H1 (cell line): ENCODE measurements at regions not wholly inside any gene's neighbourhood (a gene's known extent, or its start where the extent isn't known, plus 50 kb on each side); places are given as distances from the start of the nearest gene placed in this dataset.

Experiments
- BRCA1 ChIP-seq: IDR thresholded peaks from 2 replicates; pipeline ENCODE4 v1.6.1; 2012; ENCODE audit warnings: low read depth, low read length, improper control_type of control experiment
- CREB1 ChIP-seq: IDR thresholded peaks from 2 replicates; pipeline ENCODE4 v1.6.1; 2012; ENCODE audit warnings: inconsistent platforms
- EP300 ChIP-seq, 2 experiments: IDR thresholded peaks; 1 replicate in 1 of 2; 2 replicates in 1 of 2; pipeline ENCODE4 v1.6.1; 2011 to 2012; ENCODE audit warnings: low read depth in 2 of 2, low read length in 2 of 2, mild to moderate bottlenecking in 2 of 2, borderline replicate concordance in 1 of 2, inconsistent platforms in 1 of 2, moderate library complexity in 1 of 2
- HDAC2 ChIP-seq, 2 experiments: fragments of 300-600 bp in 1 of 2; sonication (generic) in 1 of 2; IDR thresholded peaks; 2 replicates each; pipeline ENCODE4 v1.6.1; 2011 to 2012; ENCODE audit warnings: low read depth in 2 of 2, low read length in 2 of 2, mild to moderate bottlenecking in 2 of 2, moderate library complexity in 2 of 2, borderline replicate concordance in 1 of 2, inconsistent platforms in 1 of 2
- TBP ChIP-seq: IDR thresholded peaks from 2 replicates; pipeline ENCODE4 v1.6.1; 2011; ENCODE audit warnings: low read depth, low read length, improper control_type of control experiment
- TEAD4 ChIP-seq: IDR thresholded peaks from 2 replicates; pipeline ENCODE4 v1.6.1; 2012; ENCODE audit warnings: low read depth, low read length, inconsistent platforms, mixed read lengths
- TF ChIP-seq, protein P1 (sequence below): fragments of 300-600 bp; sonication (generic); IDR thresholded peaks from 2 replicates; pipeline ENCODE4 v1.7.1; 2012; ENCODE audit warnings: low read length, moderate library complexity, mild to moderate bottlenecking, inconsistent platforms; ENCODE audit not compliant: insufficient replicate concordance

DNA sequence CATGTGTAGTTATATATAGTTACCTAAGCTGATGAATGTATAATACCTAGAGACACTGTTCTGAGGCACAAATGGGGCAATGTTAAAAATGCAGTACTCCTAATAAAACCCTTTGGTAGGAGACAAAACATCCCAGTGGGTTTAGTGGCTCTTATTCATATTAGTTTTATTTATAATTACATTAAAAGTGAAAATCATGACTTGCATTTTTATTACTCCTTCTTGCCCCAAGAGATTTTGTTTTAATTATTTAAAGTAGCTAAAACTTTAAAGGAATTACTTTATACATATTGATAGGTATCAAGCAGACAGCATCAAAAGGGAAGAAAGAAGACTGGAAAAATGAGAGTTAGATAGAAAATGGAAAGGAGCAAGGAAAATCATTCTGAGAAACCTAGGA, 688.6 kb downstream of the GALC start (continued):
- TF ChIP-seq, protein P1, sequence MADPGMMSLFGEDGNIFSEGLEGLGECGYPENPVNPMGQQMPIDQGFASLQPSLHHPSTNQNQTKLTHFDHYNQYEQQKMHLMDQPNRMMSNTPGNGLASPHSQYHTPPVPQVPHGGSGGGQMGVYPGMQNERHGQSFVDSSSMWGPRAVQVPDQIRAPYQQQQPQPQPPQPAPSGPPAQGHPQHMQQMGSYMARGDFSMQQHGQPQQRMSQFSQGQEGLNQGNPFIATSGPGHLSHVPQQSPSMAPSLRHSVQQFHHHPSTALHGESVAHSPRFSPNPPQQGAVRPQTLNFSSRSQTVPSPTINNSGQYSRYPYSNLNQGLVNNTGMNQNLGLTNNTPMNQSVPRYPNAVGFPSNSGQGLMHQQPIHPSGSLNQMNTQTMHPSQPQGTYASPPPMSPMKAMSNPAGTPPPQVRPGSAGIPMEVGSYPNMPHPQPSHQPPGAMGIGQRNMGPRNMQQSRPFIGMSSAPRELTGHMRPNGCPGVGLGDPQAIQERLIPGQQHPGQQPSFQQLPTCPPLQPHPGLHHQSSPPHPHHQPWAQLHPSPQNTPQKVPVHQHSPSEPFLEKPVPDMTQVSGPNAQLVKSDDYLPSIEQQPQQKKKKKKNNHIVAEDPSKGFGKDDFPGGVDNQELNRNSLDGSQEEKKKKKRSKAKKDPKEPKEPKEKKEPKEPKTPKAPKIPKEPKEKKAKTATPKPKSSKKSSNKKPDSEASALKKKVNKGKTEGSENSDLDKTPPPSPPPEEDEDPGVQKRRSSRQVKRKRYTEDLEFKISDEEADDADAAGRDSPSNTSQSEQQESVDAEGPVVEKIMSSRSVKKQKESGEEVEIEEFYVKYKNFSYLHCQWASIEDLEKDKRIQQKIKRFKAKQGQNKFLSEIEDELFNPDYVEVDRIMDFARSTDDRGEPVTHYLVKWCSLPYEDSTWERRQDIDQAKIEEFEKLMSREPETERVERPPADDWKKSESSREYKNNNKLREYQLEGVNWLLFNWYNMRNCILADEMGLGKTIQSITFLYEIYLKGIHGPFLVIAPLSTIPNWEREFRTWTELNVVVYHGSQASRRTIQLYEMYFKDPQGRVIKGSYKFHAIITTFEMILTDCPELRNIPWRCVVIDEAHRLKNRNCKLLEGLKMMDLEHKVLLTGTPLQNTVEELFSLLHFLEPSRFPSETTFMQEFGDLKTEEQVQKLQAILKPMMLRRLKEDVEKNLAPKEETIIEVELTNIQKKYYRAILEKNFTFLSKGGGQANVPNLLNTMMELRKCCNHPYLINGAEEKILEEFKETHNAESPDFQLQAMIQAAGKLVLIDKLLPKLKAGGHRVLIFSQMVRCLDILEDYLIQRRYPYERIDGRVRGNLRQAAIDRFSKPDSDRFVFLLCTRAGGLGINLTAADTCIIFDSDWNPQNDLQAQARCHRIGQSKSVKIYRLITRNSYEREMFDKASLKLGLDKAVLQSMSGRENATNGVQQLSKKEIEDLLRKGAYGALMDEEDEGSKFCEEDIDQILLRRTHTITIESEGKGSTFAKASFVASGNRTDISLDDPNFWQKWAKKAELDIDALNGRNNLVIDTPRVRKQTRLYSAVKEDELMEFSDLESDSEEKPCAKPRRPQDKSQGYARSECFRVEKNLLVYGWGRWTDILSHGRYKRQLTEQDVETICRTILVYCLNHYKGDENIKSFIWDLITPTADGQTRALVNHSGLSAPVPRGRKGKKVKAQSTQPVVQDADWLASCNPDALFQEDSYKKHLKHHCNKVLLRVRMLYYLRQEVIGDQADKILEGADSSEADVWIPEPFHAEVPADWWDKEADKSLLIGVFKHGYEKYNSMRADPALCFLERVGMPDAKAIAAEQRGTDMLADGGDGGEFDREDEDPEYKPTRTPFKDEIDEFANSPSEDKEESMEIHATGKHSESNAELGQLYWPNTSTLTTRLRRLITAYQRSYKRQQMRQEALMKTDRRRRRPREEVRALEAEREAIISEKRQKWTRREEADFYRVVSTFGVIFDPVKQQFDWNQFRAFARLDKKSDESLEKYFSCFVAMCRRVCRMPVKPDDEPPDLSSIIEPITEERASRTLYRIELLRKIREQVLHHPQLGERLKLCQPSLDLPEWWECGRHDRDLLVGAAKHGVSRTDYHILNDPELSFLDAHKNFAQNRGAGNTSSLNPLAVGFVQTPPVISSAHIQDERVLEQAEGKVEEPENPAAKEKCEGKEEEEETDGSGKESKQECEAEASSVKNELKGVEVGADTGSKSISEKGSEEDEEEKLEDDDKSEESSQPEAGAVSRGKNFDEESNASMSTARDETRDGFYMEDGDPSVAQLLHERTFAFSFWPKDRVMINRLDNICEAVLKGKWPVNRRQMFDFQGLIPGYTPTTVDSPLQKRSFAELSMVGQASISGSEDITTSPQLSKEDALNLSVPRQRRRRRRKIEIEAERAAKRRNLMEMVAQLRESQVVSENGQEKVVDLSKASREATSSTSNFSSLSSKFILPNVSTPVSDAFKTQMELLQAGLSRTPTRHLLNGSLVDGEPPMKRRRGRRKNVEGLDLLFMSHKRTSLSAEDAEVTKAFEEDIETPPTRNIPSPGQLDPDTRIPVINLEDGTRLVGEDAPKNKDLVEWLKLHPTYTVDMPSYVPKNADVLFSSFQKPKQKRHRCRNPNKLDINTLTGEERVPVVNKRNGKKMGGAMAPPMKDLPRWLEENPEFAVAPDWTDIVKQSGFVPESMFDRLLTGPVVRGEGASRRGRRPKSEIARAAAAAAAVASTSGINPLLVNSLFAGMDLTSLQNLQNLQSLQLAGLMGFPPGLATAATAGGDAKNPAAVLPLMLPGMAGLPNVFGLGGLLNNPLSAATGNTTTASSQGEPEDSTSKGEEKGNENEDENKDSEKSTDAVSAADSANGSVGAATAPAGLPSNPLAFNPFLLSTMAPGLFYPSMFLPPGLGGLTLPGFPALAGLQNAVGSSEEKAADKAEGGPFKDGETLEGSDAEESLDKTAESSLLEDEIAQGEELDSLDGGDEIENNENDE: no peak
- TF ChIP-seq CREB1: no peak
- TF ChIP-seq TEAD4: no peak
- TF ChIP-seq TBP: no peak
- no peak for TF ChIP-seq EP300 (IDR thresholded peaks at IDR 0.05; ENCODE audit: borderline replicate concordance in 1 of 2, low read depth in 2 of 2, low read length in 2 of 2)
- TF ChIP-seq BRCA1: no peak
- TF ChIP-seq HDAC2 (IDR thresholded peaks at IDR 0.05; ENCODE audit: borderline replicate concordance in 1 of 2, low read depth in 2 of 2, low read length in 2 of 2): no peak
